Loucy (cell line): ENCODE measurements at regions not wholly inside any gene's neighbourhood (a gene's known extent, or its start where the extent isn't known, plus 50 kb on each side); places are given as distances from the start of the nearest gene placed in this dataset.

Source experiments
- EZH2phosphoT487 ChIP-seq: fragments of 200-600 bp; IDR thresholded peaks from 2 replicates; pipeline ENCODE4 v1.6.1; 2018; ENCODE audit warnings: antibody characterized with exemption, mild to moderate bottlenecking, moderate library complexity, borderline replicate concordance
- TF ChIP-seq, protein P1 (sequence below): fragments of 200-600 bp; sonication (generic); conservative IDR thresholded peaks from 2 replicates; pipeline ENCODE4 v1.5.1; 2014; ENCODE audit warnings: mild to moderate bottlenecking, antibody characterized with exemption, low read length

DNA sequence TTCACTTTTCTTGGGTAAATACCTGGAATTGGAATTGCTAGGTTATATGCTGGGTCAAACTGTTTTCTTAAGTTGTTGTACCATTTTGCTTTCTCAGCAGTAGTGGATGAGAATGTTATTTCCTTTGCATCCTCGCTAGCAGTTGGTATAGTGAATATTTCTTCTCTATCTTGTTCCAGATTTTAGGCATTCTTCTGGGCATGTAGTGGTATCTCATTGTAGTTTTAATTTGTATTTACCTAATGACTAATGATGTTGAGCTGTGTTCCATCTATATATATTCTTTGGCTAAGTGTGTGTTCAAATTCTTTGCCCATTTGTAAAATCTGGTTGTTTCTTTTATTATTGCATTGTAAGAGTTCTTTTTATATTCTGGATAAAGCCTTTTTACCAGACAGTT is 333.3 kb downstream of the MAT2B start:
- TF ChIP-seq, protein P1, sequence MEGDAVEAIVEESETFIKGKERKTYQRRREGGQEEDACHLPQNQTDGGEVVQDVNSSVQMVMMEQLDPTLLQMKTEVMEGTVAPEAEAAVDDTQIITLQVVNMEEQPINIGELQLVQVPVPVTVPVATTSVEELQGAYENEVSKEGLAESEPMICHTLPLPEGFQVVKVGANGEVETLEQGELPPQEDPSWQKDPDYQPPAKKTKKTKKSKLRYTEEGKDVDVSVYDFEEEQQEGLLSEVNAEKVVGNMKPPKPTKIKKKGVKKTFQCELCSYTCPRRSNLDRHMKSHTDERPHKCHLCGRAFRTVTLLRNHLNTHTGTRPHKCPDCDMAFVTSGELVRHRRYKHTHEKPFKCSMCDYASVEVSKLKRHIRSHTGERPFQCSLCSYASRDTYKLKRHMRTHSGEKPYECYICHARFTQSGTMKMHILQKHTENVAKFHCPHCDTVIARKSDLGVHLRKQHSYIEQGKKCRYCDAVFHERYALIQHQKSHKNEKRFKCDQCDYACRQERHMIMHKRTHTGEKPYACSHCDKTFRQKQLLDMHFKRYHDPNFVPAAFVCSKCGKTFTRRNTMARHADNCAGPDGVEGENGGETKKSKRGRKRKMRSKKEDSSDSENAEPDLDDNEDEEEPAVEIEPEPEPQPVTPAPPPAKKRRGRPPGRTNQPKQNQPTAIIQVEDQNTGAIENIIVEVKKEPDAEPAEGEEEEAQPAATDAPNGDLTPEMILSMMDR, result no peak
- no peak for TF ChIP-seq EZH2phosphoT487
